Tibial nerve (tissue), 4 donors: ENCODE measurements at regions not wholly inside any gene's neighbourhood (a gene's known extent, or its start where the extent isn't known, plus 50 kb on each side); places are given as distances from the start of the nearest gene placed in this dataset.

Experiments used
- CTCF ChIP-seq, 5 experiments: fragments of 200-600 bp in 3 of 5; fragments of 450-650 bp in 2 of 5; sonication (generic) in 3 of 5; IDR thresholded peaks; one replicate each; pipeline ENCODE4 v1.5.1; 2016 to 2019; ENCODE audit warnings: antibody characterized with exemption in 5 of 5, mild to moderate bottlenecking in 3 of 5, moderate library complexity in 2 of 5
- EP300 ChIP-seq, 2 donors: sonication (generic); formaldehyde crosslinking; IDR thresholded peaks; one replicate each; pipeline ENCODE4 v1.6.1; 2017; ENCODE audit warnings: antibody characterized with exemption in 2 of 2, mild to moderate bottlenecking in 1 of 2
- POLR2A ChIP-seq, 2 donors: fragments of 450-650 bp; IDR thresholded peaks; one replicate each; pipeline ENCODE4 v1.6.1; 2017; ENCODE audit warnings: antibody characterized with exemption in 2 of 2, mild to moderate bottlenecking in 2 of 2, moderate library complexity in 2 of 2

GRCh38 chr6:99711302-99711701 is 104.7 kb downstream of the PRDM13 start:
- TF ChIP-seq POLR2A (IDR thresholded peaks at IDR 0.05): no peak
- no peak for TF ChIP-seq CTCF (IDR thresholded peaks at IDR 0.05)
- TF ChIP-seq EP300 (IDR thresholded peaks at IDR 0.05): no peak
